ENCODE measurements at regions not wholly inside any gene's neighbourhood (a gene's known extent, or its start where the extent isn't known, plus 50 kb on each side); places are given as distances from the start of the nearest gene placed in this dataset.

DNA sequence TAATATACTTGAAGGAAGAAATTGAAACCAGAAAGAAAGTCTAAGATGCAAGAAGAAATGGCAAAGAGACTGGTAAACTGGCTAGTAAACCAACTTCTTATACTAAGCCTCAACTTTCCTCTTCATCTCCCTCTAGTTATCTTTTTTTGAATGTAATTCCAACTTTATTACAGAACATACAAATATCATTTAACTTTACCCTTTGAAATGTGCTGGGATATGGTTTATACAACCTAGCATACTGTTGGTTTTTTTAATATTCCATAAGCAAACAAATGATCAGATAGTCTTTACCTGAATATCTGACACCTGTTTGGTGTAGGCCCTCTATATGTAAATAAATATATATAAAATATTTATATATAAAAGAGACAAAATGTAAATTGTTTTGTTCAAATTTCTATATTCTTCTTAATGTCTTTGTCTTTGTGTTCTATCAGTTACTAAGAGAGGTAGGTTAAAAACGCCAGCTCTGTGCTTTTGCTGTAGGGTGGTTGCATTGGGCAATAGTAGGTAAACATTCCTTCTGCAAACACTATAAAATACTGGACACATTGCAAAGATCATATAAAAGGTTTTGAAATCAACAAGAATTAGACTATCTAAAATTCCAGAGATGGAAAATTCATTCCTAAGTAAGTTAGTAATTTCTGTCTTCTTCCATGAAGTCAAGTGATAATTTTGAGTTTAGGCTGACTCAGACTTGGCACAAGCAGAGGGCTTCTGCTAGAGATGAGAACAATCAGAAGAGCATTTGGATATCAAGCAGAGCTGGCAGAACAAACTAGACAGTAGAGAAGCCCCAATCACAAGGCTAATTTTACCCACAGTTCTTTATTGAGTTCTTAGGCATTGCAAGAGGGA lies 383.3 kb downstream of the RFC3 start:
- no peaks in the 10 kb centered on the region for H3K36me3 Mint-ChIP-seq
- ChIA-PET CTCF (no interaction called here), POLR2A (no interaction called here)
- Histone ChIP-seq H3K27me3 (ENCODE audit: insufficient read depth, low read length, poor library complexity, severe bottlenecking) (no peaks in the 10 kb centered on the region), H3K27ac (ENCODE audit: low read depth, low read length) (no peak overlapping the region), H3K9me3 (ENCODE audit: low read length) (no peaks in the 10 kb centered on the region), H3K4me3 (ENCODE audit: low read length) (no peak overlapping the region), H3K36me3 (ENCODE audit: insufficient read depth, low read length) (no peaks in the 10 kb centered on the region), H3K4me1 (ENCODE audit: insufficient read depth, low read length) (no peaks in the 10 kb centered on the region)
- H3K4me3 Mint-ChIP-seq = no peak overlapping the region
- no peak overlapping the region for H3K27ac Mint-ChIP-seq
- H3K9me3 Mint-ChIP-seq = peaks cover 0 to 18% (median 3%) of the 10 kb centered on the region in 5 donors
- H3K4me1 Mint-ChIP-seq = no peaks in the 10 kb centered on the region
- DNase-seq = no peak
- H3K27me3 Mint-ChIP-seq = no peaks in the 10 kb centered on the region

DNA sequence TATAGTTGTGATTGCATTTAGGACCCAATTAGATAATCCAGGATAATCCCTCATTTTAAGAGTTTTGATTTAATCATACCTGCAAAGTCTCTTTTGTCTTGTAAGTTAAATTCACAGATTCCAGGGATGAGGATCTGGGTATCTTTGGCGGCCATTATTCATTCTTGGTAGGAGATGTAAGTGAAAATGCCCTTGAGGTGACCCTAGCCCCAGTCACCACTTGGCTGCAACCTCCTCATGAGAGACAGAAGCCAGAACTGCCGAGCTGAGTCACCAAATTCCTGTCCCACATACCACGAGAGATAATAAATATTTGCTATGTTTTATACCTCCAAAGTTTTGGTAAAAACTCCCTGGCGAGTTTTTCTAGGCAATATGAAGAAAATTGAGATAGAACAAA lies 389.4 kb downstream of the RFC3 start:
- no peaks in the 10 kb centered on the region for H3K36me3 ChIP-seq (ENCODE audit: insufficient read depth, low read length)
- H3K4me3 ChIP-seq (ENCODE audit: low read length) = no peak overlapping the region
- no peak overlapping the region for H3K4me3 Mint-ChIP-seq
- no peaks in the 10 kb centered on the region for H3K4me1 Mint-ChIP-seq
- POLR2A ChIA-PET = no interaction called here
- no peaks in the 10 kb centered on the region for H3K9me3 ChIP-seq (ENCODE audit: low read length)
- peak overlapping the region in 1 of 8 donors; percentile 5 for H3K27ac Mint-ChIP-seq
- H3K36me3 Mint-ChIP-seq = no peaks in the 10 kb centered on the region
- no peaks in the 10 kb centered on the region for H3K4me1 ChIP-seq (ENCODE audit: insufficient read depth, low read length)
- no peak overlapping the region for H3K27ac ChIP-seq (ENCODE audit: low read depth, low read length)
- H3K9me3 Mint-ChIP-seq = peaks cover 0 to 8% (median 4%) of the 10 kb centered on the region in 5 donors
- CTCF ChIA-PET = no interaction called here
- no peaks in the 10 kb centered on the region for H3K27me3 ChIP-seq (ENCODE audit: insufficient read depth, low read length, poor library complexity, severe bottlenecking)
- no peak for DNase-seq
- no peaks in the 10 kb centered on the region for H3K27me3 Mint-ChIP-seq

DNA sequence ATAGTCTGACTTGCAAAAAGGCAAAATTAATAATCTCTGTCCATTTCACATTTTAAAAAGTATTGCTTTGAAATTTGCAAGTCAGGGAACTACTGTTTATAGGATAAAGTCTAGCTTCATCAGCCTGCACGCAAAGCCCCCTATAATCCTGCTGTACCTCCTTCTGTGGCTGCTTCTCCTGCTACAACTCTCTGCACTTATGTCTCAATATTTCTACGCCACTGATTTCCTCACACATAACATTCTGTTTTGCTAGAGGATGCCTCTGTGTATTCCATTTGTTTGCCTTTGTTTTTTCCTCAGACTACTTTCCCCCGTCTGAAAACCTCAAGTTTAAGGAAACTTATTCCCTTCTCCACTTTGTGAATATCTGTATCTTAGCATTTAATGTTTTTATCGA lies 389.9 kb downstream of the RFC3 start:
- CTCF ChIA-PET = no interaction called here
- H3K4me1 ChIP-seq (ENCODE audit: insufficient read depth, low read length) = no peaks in the 10 kb centered on the region
- no peaks in the 10 kb centered on the region for H3K4me1 Mint-ChIP-seq

DNA sequence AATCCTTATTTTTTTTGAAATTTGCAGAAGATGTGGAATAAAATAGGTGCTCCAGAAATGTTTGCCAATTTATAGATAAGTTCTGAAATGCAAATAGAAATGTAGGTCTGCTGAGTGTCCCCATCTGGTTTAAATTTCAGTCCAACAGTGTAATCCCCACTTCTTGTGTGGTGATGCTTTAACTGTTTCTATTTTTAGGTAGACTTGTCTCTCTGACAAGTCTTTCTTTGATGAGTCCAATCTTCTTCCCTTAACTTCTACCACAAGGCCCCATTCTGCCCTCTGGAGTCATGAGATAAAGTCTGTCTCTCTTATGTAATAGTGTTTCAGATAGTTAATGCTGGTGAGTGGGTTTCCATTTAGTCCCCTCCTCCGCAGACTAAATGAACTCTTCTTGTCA lies 390.4 kb downstream of the RFC3 start:
- no peak overlapping the region for H3K4me3 Mint-ChIP-seq

More for the DNA sequence above, 389.9 kb downstream of the RFC3 start:
- Histone ChIP-seq H3K27me3 (ENCODE audit: insufficient read depth, low read length, poor library complexity, severe bottlenecking) (no peaks in the 10 kb centered on the region), H3K4me3 (ENCODE audit: low read length) (no peak overlapping the region), H3K36me3 (ENCODE audit: insufficient read depth, low read length) (no peaks in the 10 kb centered on the region), H3K27ac (ENCODE audit: low read depth, low read length) (no peak overlapping the region), H3K9me3 (ENCODE audit: low read length) (no peaks in the 10 kb centered on the region)
- Mint-ChIP-seq H3K36me3 (no peaks in the 10 kb centered on the region), H3K4me3 (no peak overlapping the region), H3K27ac (no peak overlapping the region), H3K9me3 (peaks cover 0 to 8% (median 5%) of the 10 kb centered on the region in 5 donors), H3K27me3 (no peaks in the 10 kb centered on the region)
- no peak for DNase-seq
- POLR2A ChIA-PET = no interaction called here

DNA sequence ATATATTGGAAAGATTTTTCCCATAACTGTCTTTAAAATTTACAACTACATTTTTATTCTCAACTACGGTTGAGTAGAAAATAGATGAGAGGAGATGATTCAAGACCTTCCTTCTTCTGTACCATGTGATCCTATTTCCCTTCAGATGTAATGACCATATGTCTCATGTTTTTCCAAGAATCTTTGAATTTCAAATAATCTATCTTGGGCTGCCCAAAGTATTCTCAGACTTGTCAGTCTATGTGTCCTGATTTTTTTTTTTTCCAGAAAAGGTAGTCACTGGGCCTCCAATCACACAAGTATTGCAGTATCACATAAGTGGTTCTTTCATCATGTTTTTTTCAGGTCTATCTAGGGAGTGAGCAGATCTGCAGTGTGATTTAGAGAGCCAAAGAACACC lies 392.4 kb downstream of the RFC3 start:
- H3K27me3 Mint-ChIP-seq = no peaks in the 10 kb centered on the region
- CTCF ChIA-PET = no interaction called here
- no peak overlapping the region for H3K27ac Mint-ChIP-seq
- Histone ChIP-seq H3K4me1 (ENCODE audit: insufficient read depth, low read length) (no peaks in the 10 kb centered on the region), H3K36me3 (ENCODE audit: insufficient read depth, low read length) (no peaks in the 10 kb centered on the region), H3K27me3 (ENCODE audit: insufficient read depth, low read length, poor library complexity, severe bottlenecking) (no peaks in the 10 kb centered on the region), H3K27ac (ENCODE audit: low read depth, low read length) (no peak overlapping the region), H3K4me3 (ENCODE audit: low read length) (no peak overlapping the region), H3K9me3 (ENCODE audit: low read length) (no peaks in the 10 kb centered on the region)
- H3K36me3 Mint-ChIP-seq = no peaks in the 10 kb centered on the region
- peaks cover 0 to 8% (median 5%) of the 10 kb centered on the region in 5 donors for H3K9me3 Mint-ChIP-seq
- DNase-seq = no peak
- no peaks in the 10 kb centered on the region for H3K4me1 Mint-ChIP-seq
- POLR2A ChIA-PET = no interaction called here
- no peak overlapping the region for H3K4me3 Mint-ChIP-seq

More for the DNA sequence above, 390.4 kb downstream of the RFC3 start:
- no peaks in the 10 kb centered on the region for H3K36me3 ChIP-seq (ENCODE audit: insufficient read depth, low read length)
- Mint-ChIP-seq H3K27me3 (no peaks in the 10 kb centered on the region), H3K4me1 (no peaks in the 10 kb centered on the region), H3K9me3 (peaks cover 0 to 8% (median 5%) of the 10 kb centered on the region in 5 donors), H3K36me3 (no peaks in the 10 kb centered on the region), H3K27ac (no peak overlapping the region)
- no peak overlapping the region for H3K27ac ChIP-seq (ENCODE audit: low read depth, low read length)
- H3K9me3 ChIP-seq (ENCODE audit: low read length) = no peaks in the 10 kb centered on the region
- ChIA-PET POLR2A (no interaction called here), CTCF (no interaction called here)
- no peak for DNase-seq
- H3K4me1 ChIP-seq (ENCODE audit: insufficient read depth, low read length) = no peaks in the 10 kb centered on the region
- no peaks in the 10 kb centered on the region for H3K27me3 ChIP-seq (ENCODE audit: insufficient read depth, low read length, poor library complexity, severe bottlenecking)
- no peak overlapping the region for H3K4me3 ChIP-seq (ENCODE audit: low read length)

DNA sequence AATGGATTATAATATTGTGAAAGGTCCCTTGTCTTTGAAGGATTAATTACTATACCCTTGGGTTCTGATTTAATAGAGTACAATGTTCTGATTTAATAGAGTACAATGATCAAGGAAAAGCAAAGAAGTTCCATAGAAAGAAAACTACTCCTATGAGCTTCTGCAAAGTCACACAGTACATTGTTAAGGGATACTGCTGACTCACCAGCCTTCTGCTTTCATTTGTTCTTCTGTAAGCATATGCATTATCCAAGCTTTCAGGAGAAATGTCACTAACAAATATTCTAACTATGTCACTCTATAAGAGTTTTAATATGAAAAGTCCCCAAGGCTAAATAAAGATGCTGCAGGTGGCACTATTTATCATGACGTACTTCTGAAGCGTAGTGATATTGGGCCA lies 396.7 kb downstream of the RFC3 start:
- H3K4me1 ChIP-seq (ENCODE audit: insufficient read depth, low read length) = no peaks in the 10 kb centered on the region
- Mint-ChIP-seq H3K27ac (no peak overlapping the region), H3K4me1 (no peaks in the 10 kb centered on the region), H3K4me3 (no peak overlapping the region), H3K27me3 (no peaks in the 10 kb centered on the region), H3K9me3 (peaks cover 0 to 7% (median 3%) of the 10 kb centered on the region in 5 donors), H3K36me3 (no peaks in the 10 kb centered on the region)
- H3K27me3 ChIP-seq (ENCODE audit: insufficient read depth, low read length, poor library complexity, severe bottlenecking) = no peaks in the 10 kb centered on the region
- H3K27ac ChIP-seq (ENCODE audit: low read depth, low read length) = no peak overlapping the region
- DNase-seq = no peak
- H3K9me3 ChIP-seq (ENCODE audit: low read length) = no peaks in the 10 kb centered on the region
- no peak overlapping the region for H3K4me3 ChIP-seq (ENCODE audit: low read length)
- POLR2A ChIA-PET = no interaction called here
- H3K36me3 ChIP-seq (ENCODE audit: insufficient read depth, low read length) = no peaks in the 10 kb centered on the region
- CTCF ChIA-PET = no interaction called here

DNA sequence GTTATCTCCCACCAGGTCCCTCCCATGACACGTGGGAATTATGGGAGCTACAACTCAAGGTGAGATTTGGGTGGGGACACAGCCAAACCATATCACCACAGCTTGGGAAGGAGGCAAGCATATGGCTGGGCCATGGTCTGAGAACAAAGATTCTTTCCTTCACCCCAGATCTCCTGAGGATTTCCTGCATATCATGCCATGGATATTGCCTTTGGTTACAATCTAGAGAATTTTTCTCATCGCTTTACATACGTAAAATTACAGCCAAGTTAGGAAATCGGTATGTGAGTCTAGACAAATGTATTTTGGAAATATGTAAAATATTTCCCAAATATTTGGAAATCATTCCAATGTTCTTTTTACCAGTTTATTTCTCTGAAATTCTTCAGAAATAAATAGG lies 398.3 kb downstream of the RFC3 start:
- Mint-ChIP-seq H3K27me3 (no peaks in the 10 kb centered on the region), H3K9me3 (peaks cover 0 to 7% (median 3%) of the 10 kb centered on the region in 5 donors), H3K36me3 (no peaks in the 10 kb centered on the region), H3K4me1 (no peaks in the 10 kb centered on the region), H3K27ac (no peak overlapping the region), H3K4me3 (no peak overlapping the region)
- Histone ChIP-seq H3K27ac (ENCODE audit: low read depth, low read length) (no peak overlapping the region), H3K9me3 (ENCODE audit: low read length) (no peaks in the 10 kb centered on the region), H3K27me3 (ENCODE audit: insufficient read depth, low read length, poor library complexity, severe bottlenecking) (no peaks in the 10 kb centered on the region), H3K4me1 (ENCODE audit: insufficient read depth, low read length) (no peaks in the 10 kb centered on the region), H3K4me3 (ENCODE audit: low read length) (no peak overlapping the region), H3K36me3 (ENCODE audit: insufficient read depth, low read length) (no peaks in the 10 kb centered on the region)
- CTCF ChIA-PET = no interaction called here
- peak in 1 of 5 donors; percentile 27 for DNase-seq
- POLR2A ChIA-PET = no interaction called here

DNA sequence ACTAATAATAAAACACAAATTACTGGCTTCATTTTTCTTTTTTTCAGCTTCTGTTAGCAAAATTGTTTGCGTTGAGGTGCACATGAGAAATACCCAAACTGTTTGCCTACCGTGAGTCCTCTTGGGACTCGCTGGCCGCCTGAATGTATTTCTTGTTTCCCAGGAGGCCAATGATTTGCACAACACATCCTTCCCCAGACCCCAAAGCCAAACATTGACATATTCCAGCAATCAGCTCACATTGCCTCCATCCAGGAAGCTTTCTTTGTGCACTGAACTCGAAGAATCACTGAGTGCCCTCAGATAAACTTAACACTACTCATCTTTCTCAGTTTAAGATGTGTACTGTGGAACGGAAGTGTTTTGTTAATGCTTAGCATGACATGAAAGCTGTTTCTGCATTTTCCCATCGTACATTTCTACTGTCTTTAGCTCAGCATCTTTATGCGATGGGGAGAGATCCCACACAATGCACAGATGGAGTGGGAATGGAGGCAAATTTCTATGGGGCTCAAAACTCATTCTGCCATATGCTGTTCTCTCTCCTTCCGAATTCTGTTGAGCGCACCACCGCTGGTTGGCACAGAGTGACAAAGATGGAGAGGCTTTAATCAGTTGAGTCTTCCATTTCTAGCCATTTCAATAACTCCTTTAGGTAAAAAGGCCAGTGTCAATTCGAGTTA lies 399.5 kb downstream of the RFC3 start:
- H3K4me3 ChIP-seq (ENCODE audit: low read length) = no peak overlapping the region

More for the DNA sequence above, 399.5 kb downstream of the RFC3 start:
- Mint-ChIP-seq H3K9me3 (peaks cover 0 to 4% (median 0%) of the 10 kb centered on the region in 5 donors), H3K36me3 (no peaks in the 10 kb centered on the region), H3K27ac (no peak overlapping the region), H3K27me3 (no peaks in the 10 kb centered on the region), H3K4me1 (no peaks in the 10 kb centered on the region), H3K4me3 (no peak overlapping the region)
- H3K27ac ChIP-seq (ENCODE audit: low read depth, low read length) = no peak overlapping the region
- no peaks in the 10 kb centered on the region for H3K9me3 ChIP-seq (ENCODE audit: low read length)
- H3K36me3 ChIP-seq (ENCODE audit: insufficient read depth, low read length) = no peaks in the 10 kb centered on the region
- no peaks in the 10 kb centered on the region for H3K4me1 ChIP-seq (ENCODE audit: insufficient read depth, low read length)
- ChIA-PET CTCF (no interaction called here), POLR2A (no interaction called here)
- H3K27me3 ChIP-seq (ENCODE audit: insufficient read depth, low read length, poor library complexity, severe bottlenecking) = no peaks in the 10 kb centered on the region
- no peak for DNase-seq

All from CD8-positive, alpha-beta memory T cell (primary cell).